Common myeloid progenitor, CD34-positive (primary cell): ENCODE measurements at regions not wholly inside any gene's neighbourhood (a gene's known extent, or its start where the extent isn't known, plus 50 kb on each side); places are given as distances from the start of the nearest gene placed in this dataset.

ENCODE experiments used
- CTCF ChIA-PET: fragments of 350-600 bp; sonication (Branson Sonifier 250); formaldehyde crosslinking; loops from one replicate; lab custom pipeline; 2021; ENCODE audit warnings: antibody characterized with exemption; lab: Charles Lee
- POLR2A ChIA-PET: fragments of 350-600 bp; sonication (Branson Sonifier 250); formaldehyde crosslinking; loops from one replicate; lab custom pipeline; 2021; ENCODE audit warnings: antibody characterized with exemption; lab: Charles Lee
- DNase-seq, 3 donors: peaks; one replicate each; pipeline versions ENCODE4 v3.0.0 to v3.0.0-alpha.2; 2013
- H3K27ac ChIP-seq, 2 experiments: 1 replicate in 1 of 2; 2 replicates in 1 of 2; pipeline ENCODE4 v1.7.0; 2013; ENCODE audit warnings: inconsistent platforms in 2 of 2, low read length in 2 of 2, mild to moderate bottlenecking in 2 of 2, low read depth in 1 of 2, moderate library complexity in 1 of 2; ENCODE audit not compliant: severe bottlenecking in 2 of 2, insufficient read depth in 1 of 2, poor library complexity in 1 of 2
- H3K27me3 ChIP-seq, 5 experiments: replicated peaks in 2 of 5; 1 replicate in 3 of 5; 2 replicates in 2 of 5; pipeline versions ENCODE4 v1.6.1 to v1.7.0; 2013; ENCODE audit warnings: low read length in 4 of 5, mild to moderate bottlenecking in 2 of 5, moderate library complexity in 2 of 5, inconsistent platforms in 1 of 5; ENCODE audit not compliant: insufficient read depth in 5 of 5, control insufficient read depth in 4 of 5
- H3K36me3 ChIP-seq, 4 experiments: 1 replicate in 2 of 4; 2 replicates in 2 of 4; pipeline versions ENCODE4 v1.6.1 to v1.7.0; 2013; ENCODE audit warnings: low read length in 3 of 4, control low read depth in 1 of 4, mild to moderate bottlenecking in 1 of 4; ENCODE audit not compliant: control insufficient read depth in 4 of 4, insufficient read depth in 4 of 4
- H3K4me1 ChIP-seq, 4 experiments: 1 replicate in 3 of 4; 2 replicates in 1 of 4; pipeline versions ENCODE4 v1.6.1 to v1.7.1; 2013; ENCODE audit warnings: low read length in 3 of 4, mild to moderate bottlenecking in 3 of 4, control low read depth in 1 of 4, inconsistent platforms in 1 of 4, moderate library complexity in 1 of 4; ENCODE audit not compliant: control insufficient read depth in 4 of 4, insufficient read depth in 4 of 4; ENCODE audit errors: control extremely low read depth in 1 of 4
- H3K4me3 ChIP-seq, 7 experiments: 1 replicate in 4 of 7; 2 replicates in 3 of 7; pipeline versions ENCODE4 v1.5.1 to v1.7.0; 2013; ENCODE audit warnings: mild to moderate bottlenecking in 7 of 7, low read length in 6 of 7, moderate library complexity in 6 of 7, inconsistent platforms in 2 of 7, low read depth in 2 of 7, control low read depth in 1 of 7; ENCODE audit not compliant: insufficient read depth in 4 of 7, control insufficient read depth in 1 of 7; ENCODE audit errors: extremely low read depth in 1 of 7
- H3K9me3 ChIP-seq, 5 experiments: 1 replicate in 4 of 5; 2 replicates in 1 of 5; pipeline versions ENCODE4 v1.6.1 to v1.7.1; 2013; ENCODE audit warnings: low read length in 4 of 5, mild to moderate bottlenecking in 2 of 5, inconsistent platforms in 1 of 5, low read depth in 1 of 5, moderate library complexity in 1 of 5; ENCODE audit not compliant: control insufficient read depth in 4 of 5, insufficient read depth in 2 of 5; ENCODE audit errors: control extremely low read depth in 1 of 5
- WGBS: methylation state at CpG from one replicate; pipeline ENCODE4 v1.1.5; 2013; ENCODE audit not compliant: insufficient coverage; 5-methylcytosine and 5-hydroxymethylcytosine counted together

- Histone ChIP-seq H3K4me1 (no peaks in the 10 kb centered on the region), H3K27ac (no peak overlapping the region), H3K36me3 (no peaks in the 10 kb centered on the region), H3K27me3 (no peaks in the 10 kb centered on the region), H3K9me3 (peaks cover 0 to 12% (median 2%) of the 10 kb centered on the region in 5 experiments), H3K4me3 (no peak overlapping the region)
- no peak for DNase-seq
- ChIA-PET CTCF (interaction anchor here (0.5 kb wide), 1 partner anchor 134 kb away, joined by 3 read pairs; no protein-coding TSS in a partner anchor), POLR2A (no interaction called here)
Measured at GRCh38 chr4:141290771-141291170, 70.1 kb downstream of the ZNF330 start.

DNA sequence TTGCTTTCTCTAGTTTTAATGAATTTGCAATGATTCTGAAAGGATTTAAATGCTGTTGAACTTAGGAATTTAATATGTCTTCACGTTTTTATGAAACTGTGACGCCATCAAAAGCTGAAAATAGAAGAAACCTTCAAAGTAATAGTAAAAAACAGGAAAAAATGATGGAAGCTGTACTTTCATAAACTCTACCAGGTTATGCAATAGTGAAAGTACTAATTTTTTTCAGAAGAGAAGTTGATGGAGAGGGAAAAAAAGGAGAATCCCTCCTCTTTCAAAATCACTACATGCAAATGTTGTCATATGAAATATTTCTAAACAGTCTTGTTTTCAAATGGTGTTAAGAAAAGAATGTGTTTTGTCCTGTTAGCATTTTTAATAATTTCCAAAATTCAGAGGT, 73.6 kb downstream of the ZNF330 start:
- Histone ChIP-seq H3K27ac (no peak overlapping the region), H3K36me3 (no peaks in the 10 kb centered on the region), H3K4me1 (no peaks in the 10 kb centered on the region), H3K27me3 (no peaks in the 10 kb centered on the region), H3K9me3 (peaks cover 0 to 12% (median 2%) of the 10 kb centered on the region in 5 experiments), H3K4me3 (no peak overlapping the region)
- no CpG with 5 or more reads among the region's 2 CpGs for WGBS
- ChIA-PET POLR2A (no interaction called here), CTCF (no interaction called here)
- DNase-seq = no peak

DNA sequence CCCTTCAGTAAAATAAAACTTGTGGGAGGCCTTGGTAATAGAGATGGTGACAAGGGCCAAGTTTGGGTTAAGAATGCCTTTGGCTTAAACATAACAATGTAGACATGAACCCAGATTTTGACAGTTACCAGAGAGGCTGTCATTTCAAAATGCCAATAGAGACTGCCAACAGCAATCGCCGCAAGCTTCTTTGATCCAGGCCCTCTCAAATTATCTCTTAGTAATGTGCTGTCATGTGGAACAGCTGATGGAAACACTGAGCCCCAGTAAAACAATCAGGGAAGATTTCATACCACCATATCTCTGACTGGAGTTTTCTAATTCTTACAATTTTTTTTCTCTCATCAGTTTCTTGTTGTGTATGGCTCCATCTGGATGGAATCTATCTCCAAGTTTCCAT, 80.5 kb downstream of the ZNF330 start:
- H3K27ac ChIP-seq = no peak overlapping the region
- ChIA-PET CTCF (no interaction called here), POLR2A (no interaction called here)
- no peaks in the 10 kb centered on the region for H3K27me3 ChIP-seq
- peaks cover 0 to under 1% (median under 1%) of the 10 kb centered on the region in 4 experiments for H3K4me1 ChIP-seq
- WGBS = 100% methylated on average over 2 of the region's 2 CpGs
- H3K36me3 ChIP-seq = no peaks in the 10 kb centered on the region
- H3K9me3 ChIP-seq = no peaks in the 10 kb centered on the region
- no peak overlapping the region for H3K4me3 ChIP-seq
- no peak for DNase-seq

DNA sequence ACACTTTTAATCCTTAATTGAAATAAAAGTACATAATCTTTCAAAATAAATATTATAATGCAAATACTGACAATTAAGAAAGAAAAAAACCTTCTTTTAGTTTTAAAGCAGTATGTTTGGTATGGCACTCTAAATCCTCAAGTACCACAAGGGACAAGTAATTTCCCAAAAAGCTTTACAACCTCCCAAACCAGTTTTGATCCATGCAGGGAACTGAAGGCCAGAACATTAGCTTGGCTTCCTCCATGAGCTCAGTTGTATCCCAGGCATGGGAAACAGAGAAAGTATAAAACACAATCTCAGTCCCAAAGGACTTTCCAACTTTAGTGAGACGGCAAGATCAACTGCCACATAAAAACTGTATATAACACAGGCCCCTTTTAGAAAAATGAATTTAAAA, 82.2 kb downstream of the ZNF330 start:
- no peaks in the 10 kb centered on the region for H3K9me3 ChIP-seq
- DNase-seq = no peak
- WGBS = no CpG with 5 or more reads among the region's 1 CpG
- H3K4me1 ChIP-seq = peaks cover 0 to 8% (median 4%) of the 10 kb centered on the region in 4 experiments
- ChIA-PET CTCF (interaction anchor here (1.1 kb wide), 1 partner anchor 10 kb away, joined by 3 read pairs; no protein-coding TSS in a partner anchor), POLR2A (no interaction called here)
- no peaks in the 10 kb centered on the region for H3K27me3 ChIP-seq
- no peak overlapping the region for H3K4me3 ChIP-seq
- H3K36me3 ChIP-seq = no peaks in the 10 kb centered on the region
- no peak overlapping the region for H3K27ac ChIP-seq

GRCh38 chr4:141304346-141304745, 83.7 kb downstream of the ZNF330 start:
- peaks cover 0 to 8% (median 4%) of the 10 kb centered on the region in 4 experiments for H3K4me1 ChIP-seq
- H3K27ac ChIP-seq = no peak overlapping the region
- POLR2A ChIA-PET = no interaction called here
- DNase-seq = no peak
- H3K4me3 ChIP-seq = no peak overlapping the region
- CTCF ChIA-PET = no interaction called here
- H3K36me3 ChIP-seq = no peaks in the 10 kb centered on the region
- no peaks in the 10 kb centered on the region for H3K27me3 ChIP-seq
- no peaks in the 10 kb centered on the region for H3K9me3 ChIP-seq
- 100% methylated on average over 1 of the region's 2 CpGs for WGBS

GRCh38 chr4:141306331-141306730, 85.6 kb downstream of the ZNF330 start:
- no peak overlapping the region for H3K27ac ChIP-seq
- no peaks in the 10 kb centered on the region for H3K9me3 ChIP-seq
- WGBS = 29% methylated on average over 5 of the region's 7 CpGs
- ChIA-PET POLR2A (no interaction called here), CTCF (interaction anchor here (0.6 to 1.8 kb wide), 11 partner anchors 10 to 1778 kb away, joined by 3 to 4 read pairs (median 3); no protein-coding TSS in a partner anchor)
- H3K4me3 ChIP-seq = no peak overlapping the region
- DNase-seq = peak; percentile 16 to 59 (median 52)
- H3K4me1 ChIP-seq = peaks cover 0 to 8% (median 4%) of the 10 kb centered on the region in 4 experiments
- no peaks in the 10 kb centered on the region for H3K27me3 ChIP-seq
- no peaks in the 10 kb centered on the region for H3K36me3 ChIP-seq

DNA sequence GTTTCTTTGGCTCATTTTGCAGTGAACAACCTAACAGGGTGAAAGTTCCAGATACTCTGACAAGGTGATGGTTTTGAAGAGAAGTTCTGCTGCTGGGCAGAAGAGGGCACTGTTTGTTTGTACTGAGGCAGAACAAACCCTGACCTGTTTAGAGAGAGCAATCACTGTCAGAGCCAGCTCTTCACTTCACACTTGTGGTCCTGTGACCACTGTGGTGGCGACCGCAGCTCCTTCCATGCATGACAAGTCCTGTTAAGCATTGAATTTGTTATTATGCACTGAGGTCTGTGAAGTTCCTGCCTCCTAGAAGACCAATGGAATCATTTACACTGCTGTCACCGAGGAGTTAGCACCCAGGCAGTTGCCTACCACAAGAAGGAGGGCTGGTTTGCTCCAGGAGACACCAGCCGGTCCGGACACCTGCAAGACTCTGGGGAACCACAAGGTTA, 86.6 kb downstream of the ZNF330 start:
- peaks cover 0 to 8% (median 4%) of the 10 kb centered on the region in 4 experiments for H3K4me1 ChIP-seq
- peak; percentile 85 to 97 (median 96) for DNase-seq
- no peaks in the 10 kb centered on the region for H3K36me3 ChIP-seq
- CTCF ChIA-PET = interaction anchor here (0.7 to 1.8 kb wide), 7 partner anchors 11 to 623 kb away, joined by 3 to 5 read pairs (median 4); no protein-coding TSS in a partner anchor
- WGBS = 45% methylated on average over 5 of the region's 5 CpGs
- H3K4me3 ChIP-seq = no peak overlapping the region
- H3K9me3 ChIP-seq = no peaks in the 10 kb centered on the region
- H3K27ac ChIP-seq = no peak overlapping the region
- H3K27me3 ChIP-seq = no peaks in the 10 kb centered on the region
- POLR2A ChIA-PET = no interaction called here
